Colonic mucosa (tissue), 4 donors: ENCODE measurements at regions not wholly inside any gene's neighbourhood (a gene's known extent, or its start where the extent isn't known, plus 50 kb on each side); places are given as distances from the start of the nearest gene placed in this dataset.

Experiments used
- DNase-seq: peaks from one replicate; pipeline ENCODE4 v3.0.0-alpha.2; 2020
- H3K27ac ChIP-seq: fragments of 200-600 bp; one replicate; pipeline ENCODE4 v1.8.0; 2021
- H3K27me3 ChIP-seq: fragments of 200-600 bp; one replicate; pipeline ENCODE4 v1.8.0; 2021
- H3K36me3 ChIP-seq: fragments of 200-600 bp; one replicate; pipeline ENCODE4 v1.8.0; 2021
- H3K4me1 ChIP-seq: fragments of 200-600 bp; one replicate; pipeline ENCODE4 v1.8.0; 2021; ENCODE audit warnings: mild to moderate bottlenecking
- H3K4me3 ChIP-seq: fragments of 200-600 bp; one replicate; pipeline ENCODE4 v1.8.0; 2021
- H3K9ac ChIP-seq, 2 donors: one replicate each; pipeline ENCODE4 v1.7.0; 2013; ENCODE audit warnings: control low read depth in 2 of 2, low read depth in 2 of 2, low read length in 2 of 2
- H3K9me3 ChIP-seq: fragments of 200-600 bp; one replicate; pipeline ENCODE4 v1.8.0; 2021
- CTCF ChIP-seq: fragments of 200-600 bp; IDR thresholded peaks from one replicate; pipeline ENCODE4 v1.8.0; 2022; ENCODE audit warnings: antibody characterized with exemption, mild to moderate bottlenecking
- intact Hi-C: fragments of 100-400 bp; cut with DNase I; formaldehyde crosslinking; loops from one replicate; pipeline ENCODE4 v1.14.1; 2022
- donor health status: healthy.
- donor health status: DM: no; HTN: no; CAD: no.
- donor health status: DM: no; HTN: no; CAD: no.

GRCh38 chr1:224486801-224487583 is 52.4 kb upstream of the WDR26 start:
- intact Hi-C loops: no loop called here
- Histone ChIP-seq H3K9ac (no peak overlapping the region), H3K4me3 (no peak overlapping the region), H3K27ac (no peak overlapping the region), H3K36me3 (no peaks in the 10 kb centered on the region), H3K9me3 (no peaks in the 10 kb centered on the region), H3K4me1 (no peaks in the 10 kb centered on the region), H3K27me3 (no peaks in the 10 kb centered on the region)
- TF ChIP-seq CTCF: no peak
- DNase-seq: no peak

GRCh38 chr1:224488806-224489499 is 54.4 kb upstream of the WDR26 start:
- no peaks in the 10 kb centered on the region for H3K9me3 ChIP-seq
- intact Hi-C loops: no loop called here

GRCh38 chr1:224489534-224490365 is 55.2 kb upstream of the WDR26 start:
- H3K27ac ChIP-seq: no peak overlapping the region
- intact Hi-C loops: no loop called here

More at GRCh38 chr1:224488806-224489499, 54.4 kb upstream of the WDR26 start:
- no peak overlapping the region for H3K9ac ChIP-seq
- no peak for TF ChIP-seq CTCF
- H3K36me3 ChIP-seq: no peaks in the 10 kb centered on the region
- no peak overlapping the region for H3K27ac ChIP-seq
- no peaks in the 10 kb centered on the region for H3K4me1 ChIP-seq
- H3K4me3 ChIP-seq: no peak overlapping the region
- no peak for DNase-seq
- H3K27me3 ChIP-seq: no peaks in the 10 kb centered on the region

GRCh38 chr1:224490549-224491537 is 56.2 kb upstream of the WDR26 start:
- H3K9ac ChIP-seq: no peak overlapping the region
- intact Hi-C loops: no loop called here
- H3K27me3 ChIP-seq: no peaks in the 10 kb centered on the region
- no peak for DNase-seq
- TF ChIP-seq CTCF: no peak
- H3K9me3 ChIP-seq: no peaks in the 10 kb centered on the region
- H3K4me1 ChIP-seq: no peaks in the 10 kb centered on the region
- H3K27ac ChIP-seq: no peak overlapping the region
- H3K36me3 ChIP-seq: no peaks in the 10 kb centered on the region
- no peak overlapping the region for H3K4me3 ChIP-seq

More at GRCh38 chr1:224489534-224490365, 55.2 kb upstream of the WDR26 start:
- H3K4me1 ChIP-seq: no peaks in the 10 kb centered on the region
- no peaks in the 10 kb centered on the region for H3K27me3 ChIP-seq
- H3K9me3 ChIP-seq: no peaks in the 10 kb centered on the region
- H3K36me3 ChIP-seq: no peaks in the 10 kb centered on the region
- no peak overlapping the region for H3K9ac ChIP-seq
- no peak for DNase-seq
- no peak for TF ChIP-seq CTCF
- H3K4me3 ChIP-seq: no peak overlapping the region
